ENCODE measurements at regions not wholly inside any gene's neighbourhood (a gene's known extent, or its start where the extent isn't known, plus 50 kb on each side); places are given as distances from the start of the nearest gene placed in this dataset.
"Not testable (repeated sequence)": the region's sequence is repeated elsewhere in the genome, so short reads cannot be mapped to it uniquely, and the experiment has no call there.

GRCh38 chr3:46797486-46797885 lies 65.8 kb downstream of the MYL3 start:
- Mint-ChIP-seq H3K27ac (no peak overlapping the region), H3K9me3 (peaks cover 9% of the 10 kb centered on the region), H3K27me3 (peaks cover 55% of the 10 kb centered on the region), H3K36me3 (no peaks in the 10 kb centered on the region), H3K4me1 (no peaks in the 10 kb centered on the region), H3K4me3 (no peak overlapping the region)
- DNase-seq, result no peak

- peaks cover 46% of the 10 kb centered on the region for H3K27me3 Mint-ChIP-seq
- H3K4me1 Mint-ChIP-seq, result not testable (repeated sequence)
Observed at GRCh38 chr3:46793340-46793739, 69.9 kb downstream of the MYL3 start.

GRCh38 chr3:46778101-46778500 lies 60.4 kb upstream of the PRSS50 start:
- no peak for DNase-seq
- Mint-ChIP-seq H3K4me1 (no peaks in the 10 kb centered on the region), H3K27ac (no peak overlapping the region), H3K4me3 (no peak overlapping the region), H3K9me3 (peaks cover 3% of the 10 kb centered on the region), H3K36me3 (no peaks in the 10 kb centered on the region), H3K27me3 (peaks cover 10% of the 10 kb centered on the region)

More at GRCh38 chr3:46793340-46793739, 69.9 kb downstream of the MYL3 start:
- not testable (repeated sequence) for H3K4me3 Mint-ChIP-seq, H3K9me3 Mint-ChIP-seq, H3K36me3 Mint-ChIP-seq, DNase-seq, H3K27ac Mint-ChIP-seq

GRCh38 chr3:46772498-46772897 lies 54.8 kb upstream of the PRSS50 start:
- not testable (repeated sequence) for H3K4me1 Mint-ChIP-seq
- H3K9me3 Mint-ChIP-seq, result peaks cover 18% of the 10 kb centered on the region

GRCh38 chr3:46768061-46768460 lies 50.4 kb upstream of the PRSS50 start:
- peaks cover 36% of the 10 kb centered on the region for H3K9me3 Mint-ChIP-seq

More at GRCh38 chr3:46772498-46772897, 54.8 kb upstream of the PRSS50 start:
- not testable (repeated sequence) for H3K27ac Mint-ChIP-seq, H3K4me3 Mint-ChIP-seq, H3K36me3 Mint-ChIP-seq, DNase-seq
- H3K27me3 Mint-ChIP-seq, result peaks cover 10% of the 10 kb centered on the region

More at GRCh38 chr3:46768061-46768460, 50.4 kb upstream of the PRSS50 start:
- H3K36me3 Mint-ChIP-seq, result peaks cover 5% of the 10 kb centered on the region
- no peaks in the 10 kb centered on the region for H3K27me3 Mint-ChIP-seq
- H3K4me1 Mint-ChIP-seq, result no peaks in the 10 kb centered on the region
- no peak overlapping the region for H3K4me3 Mint-ChIP-seq
- no peak overlapping the region for H3K27ac Mint-ChIP-seq
- no peak for DNase-seq

Measured in activated naive CD8-positive, alpha-beta T cell treated with anti-CD3 and anti-CD28 coated beads for 36 hours (primary cell).